Astrocyte (in vitro differentiated cells and primary cell): ENCODE measurements at regions not wholly inside any gene's neighbourhood (a gene's known extent, or its start where the extent isn't known, plus 50 kb on each side); places are given as distances from the start of the nearest gene placed in this dataset.

Experiments
- EZH2 ChIP-seq: IDR thresholded peaks from 2 replicates; pipeline ENCODE4 v1.6.1; 2012; ENCODE audit warnings: mild to moderate bottlenecking, low read length, inconsistent platforms; ENCODE audit not compliant: insufficient read depth
- TF ChIP-seq, protein P1 (sequence below): IDR thresholded peaks from 2 replicates; pipeline ENCODE4 v1.5.1; 2011; ENCODE audit warnings: low read depth, mild to moderate bottlenecking, inconsistent platforms, low read length, moderate library complexity; ENCODE audit not compliant: insufficient read depth

DNA sequence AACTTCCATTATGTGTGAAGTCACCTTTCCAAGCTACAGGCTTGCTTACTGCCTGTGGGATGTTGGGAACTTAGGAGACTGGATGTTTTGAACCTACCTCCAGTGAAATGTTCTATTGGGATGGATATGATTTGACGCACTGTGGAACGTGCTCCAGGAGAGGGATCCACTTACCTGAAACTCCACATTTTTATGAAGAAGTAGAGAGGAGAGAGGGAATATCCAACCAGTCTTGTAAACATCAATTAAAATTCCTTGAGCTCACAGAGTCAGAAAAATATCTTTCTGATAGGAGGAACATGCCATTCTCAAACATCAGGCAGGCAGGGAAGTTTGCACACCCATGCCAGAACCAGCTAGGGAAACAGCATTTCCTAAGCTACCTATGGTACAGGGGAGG lies 91.1 kb upstream of the MAOA start:
- TF ChIP-seq, protein P1, sequence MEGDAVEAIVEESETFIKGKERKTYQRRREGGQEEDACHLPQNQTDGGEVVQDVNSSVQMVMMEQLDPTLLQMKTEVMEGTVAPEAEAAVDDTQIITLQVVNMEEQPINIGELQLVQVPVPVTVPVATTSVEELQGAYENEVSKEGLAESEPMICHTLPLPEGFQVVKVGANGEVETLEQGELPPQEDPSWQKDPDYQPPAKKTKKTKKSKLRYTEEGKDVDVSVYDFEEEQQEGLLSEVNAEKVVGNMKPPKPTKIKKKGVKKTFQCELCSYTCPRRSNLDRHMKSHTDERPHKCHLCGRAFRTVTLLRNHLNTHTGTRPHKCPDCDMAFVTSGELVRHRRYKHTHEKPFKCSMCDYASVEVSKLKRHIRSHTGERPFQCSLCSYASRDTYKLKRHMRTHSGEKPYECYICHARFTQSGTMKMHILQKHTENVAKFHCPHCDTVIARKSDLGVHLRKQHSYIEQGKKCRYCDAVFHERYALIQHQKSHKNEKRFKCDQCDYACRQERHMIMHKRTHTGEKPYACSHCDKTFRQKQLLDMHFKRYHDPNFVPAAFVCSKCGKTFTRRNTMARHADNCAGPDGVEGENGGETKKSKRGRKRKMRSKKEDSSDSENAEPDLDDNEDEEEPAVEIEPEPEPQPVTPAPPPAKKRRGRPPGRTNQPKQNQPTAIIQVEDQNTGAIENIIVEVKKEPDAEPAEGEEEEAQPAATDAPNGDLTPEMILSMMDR, result no peak
- TF ChIP-seq EZH2, result no peak
